Tibial nerve (tissue), 4 donors: ENCODE measurements at regions not wholly inside any gene's neighbourhood (a gene's known extent, or its start where the extent isn't known, plus 50 kb on each side); places are given as distances from the start of the nearest gene placed in this dataset.

Experiments used
- EP300 ChIP-seq, 2 donors: sonication (generic); formaldehyde crosslinking; IDR thresholded peaks; one replicate each; pipeline ENCODE4 v1.6.1; 2017; ENCODE audit warnings: antibody characterized with exemption in 2 of 2, mild to moderate bottlenecking in 1 of 2
- TF ChIP-seq, protein P1 (sequence below), 5 experiments: fragments of 200-600 bp in 3 of 5; fragments of 450-650 bp in 2 of 5; sonication (generic) in 3 of 5; IDR thresholded peaks; one replicate each; pipeline ENCODE4 v1.5.1; 2016 to 2019; ENCODE audit warnings: antibody characterized with exemption in 5 of 5, mild to moderate bottlenecking in 3 of 5, moderate library complexity in 2 of 5

DNA sequence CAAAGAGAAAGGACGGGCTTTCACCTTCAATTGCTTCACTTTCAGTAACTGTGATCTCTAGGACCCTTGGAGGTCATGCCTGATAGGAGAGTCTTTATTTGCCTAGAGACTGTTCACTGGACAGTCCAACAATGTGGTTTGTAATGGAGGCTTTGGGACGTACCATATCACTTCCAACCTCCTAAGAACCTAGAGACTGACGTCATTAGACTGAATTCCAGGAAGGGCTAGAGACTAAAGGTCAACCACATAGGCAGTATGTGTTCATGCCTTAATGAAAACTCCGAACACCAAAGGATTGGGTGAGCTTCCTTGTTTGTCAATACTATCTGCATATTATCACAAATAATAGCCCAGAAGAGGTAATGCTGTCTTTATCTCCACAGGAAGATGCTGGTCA, 53.7 kb upstream of the CNTN5 start:
- TF ChIP-seq, protein P1, sequence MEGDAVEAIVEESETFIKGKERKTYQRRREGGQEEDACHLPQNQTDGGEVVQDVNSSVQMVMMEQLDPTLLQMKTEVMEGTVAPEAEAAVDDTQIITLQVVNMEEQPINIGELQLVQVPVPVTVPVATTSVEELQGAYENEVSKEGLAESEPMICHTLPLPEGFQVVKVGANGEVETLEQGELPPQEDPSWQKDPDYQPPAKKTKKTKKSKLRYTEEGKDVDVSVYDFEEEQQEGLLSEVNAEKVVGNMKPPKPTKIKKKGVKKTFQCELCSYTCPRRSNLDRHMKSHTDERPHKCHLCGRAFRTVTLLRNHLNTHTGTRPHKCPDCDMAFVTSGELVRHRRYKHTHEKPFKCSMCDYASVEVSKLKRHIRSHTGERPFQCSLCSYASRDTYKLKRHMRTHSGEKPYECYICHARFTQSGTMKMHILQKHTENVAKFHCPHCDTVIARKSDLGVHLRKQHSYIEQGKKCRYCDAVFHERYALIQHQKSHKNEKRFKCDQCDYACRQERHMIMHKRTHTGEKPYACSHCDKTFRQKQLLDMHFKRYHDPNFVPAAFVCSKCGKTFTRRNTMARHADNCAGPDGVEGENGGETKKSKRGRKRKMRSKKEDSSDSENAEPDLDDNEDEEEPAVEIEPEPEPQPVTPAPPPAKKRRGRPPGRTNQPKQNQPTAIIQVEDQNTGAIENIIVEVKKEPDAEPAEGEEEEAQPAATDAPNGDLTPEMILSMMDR (IDR thresholded peaks at IDR 0.05), result no peak
- TF ChIP-seq EP300 (IDR thresholded peaks at IDR 0.05), result no peak
